OCI-LY7 (cell line): ENCODE measurements at regions not wholly inside any gene's neighbourhood (a gene's known extent, or its start where the extent isn't known, plus 50 kb on each side); places are given as distances from the start of the nearest gene placed in this dataset.

ENCODE experiments used
- BruUV-seq: library from RNA; stranded (reverse); fragments of 400-500 nt; replicated peaks from 2 replicates; lab custom pipeline; 2021; lab: Mats Ljungman, UMichigan
- CTCF ChIA-PET: fragments of 300-600 bp; sonication (Branson Sonifier 250); formaldehyde crosslinking; loops from one replicate; lab custom pipeline; 2022; ENCODE audit warnings: antibody characterized with exemption; ENCODE audit not compliant: unreplicated experiment; lab: Charles Lee
- POLR2A ChIA-PET: fragments of 300-600 bp; sonication (Branson Sonifier 250); formaldehyde crosslinking; loops from one replicate; lab custom pipeline; 2022; ENCODE audit warnings: antibody characterized with exemption; lab: Charles Lee
- DNase-seq: peaks from one replicate; pipeline ENCODE4 v3.0.0-alpha.2; 2015; ENCODE audit warnings: low spot score
- H2AFZ ChIP-seq: fragments of 200-600 bp; sonication (generic), shearing (Covaris generic); 2 replicates; pipeline ENCODE4 v1.6.1; 2014; ENCODE audit warnings: mild to moderate bottlenecking, antibody characterized with exemption, low read length, moderate library complexity
- H3K27ac ChIP-seq: fragments of 200-600 bp; sonication (generic); 2 replicates; pipeline ENCODE4 v1.5.1; 2014; ENCODE audit warnings: mixed run types, low read depth, mild to moderate bottlenecking, moderate library complexity, low read length, inconsistent platforms; ENCODE audit not compliant: poor library complexity, severe bottlenecking
- H3K36me3 ChIP-seq: fragments of 200-600 bp; sonication (generic); 2 replicates; pipeline ENCODE4 v1.6.1; 2014; ENCODE audit warnings: mild to moderate bottlenecking, antibody characterized with exemption, low read length, moderate library complexity, mixed read lengths; ENCODE audit not compliant: insufficient read depth
- H3K4me1 ChIP-seq: fragments of 200-600 bp; sonication (generic); 2 replicates; pipeline ENCODE4 v1.5.1; 2014; ENCODE audit warnings: mild to moderate bottlenecking, low read length; ENCODE audit not compliant: insufficient read depth, poor library complexity, severe bottlenecking
- H3K4me2 ChIP-seq: fragments of 200-600 bp; sonication (generic); 2 replicates; pipeline ENCODE4 v1.6.1; 2014; ENCODE audit warnings: mild to moderate bottlenecking, low read length
- H3K4me3 ChIP-seq: fragments of 200-600 bp; sonication (generic); 2 replicates; pipeline ENCODE4 v1.5.1; 2014; ENCODE audit warnings: mild to moderate bottlenecking, low read depth, low read length; ENCODE audit not compliant: poor library complexity, severe bottlenecking
- H3K79me2 ChIP-seq: fragments of 200-600 bp; sonication (generic); 2 replicates; pipeline ENCODE4 v1.6.1; 2016; ENCODE audit warnings: low read depth, mild to moderate bottlenecking, low read length, moderate library complexity, mixed read lengths; ENCODE audit not compliant: insufficient read depth
- H3K9me2 ChIP-seq: fragments of 200-600 bp; sonication (generic); 2 replicates; pipeline ENCODE4 v1.6.1; 2016; ENCODE audit warnings: mild to moderate bottlenecking, low read length, mixed read lengths; ENCODE audit not compliant: insufficient read depth
- H3K9me3 ChIP-seq: fragments of 200-600 bp; sonication (generic); 2 replicates; pipeline ENCODE4 v1.6.1; 2014; ENCODE audit warnings: mild to moderate bottlenecking, mixed run types, low read length, mixed read lengths
- H4K20me1 ChIP-seq: fragments of 200-600 bp; sonication (generic); 2 replicates; pipeline ENCODE4 v1.6.1; 2014; ENCODE audit warnings: mild to moderate bottlenecking, antibody characterized with exemption, low read length, moderate library complexity, mixed read lengths; ENCODE audit not compliant: insufficient read depth
- CTCF ChIP-seq: fragments of 200-600 bp; sonication (generic); conservative IDR thresholded peaks from 2 replicates; pipeline ENCODE4 v1.5.1; 2014; ENCODE audit warnings: mild to moderate bottlenecking, antibody characterized with exemption, low read length, moderate library complexity, mixed read lengths
- EZH2phosphoT487 ChIP-seq: fragments of 200-600 bp; sonication (generic); IDR thresholded peaks from 2 replicates; pipeline ENCODE4 v1.6.1; 2018; ENCODE audit warnings: low read depth, borderline replicate concordance, mild to moderate bottlenecking, mixed run types, antibody characterized with exemption, low read length, moderate library complexity, mixed read lengths
- intact Hi-C: fragments of 100-400 bp; cut with micrococcal nuclease; formaldehyde crosslinking; loops from one replicate; pipeline ENCODE4 v1.10.0; 2022; ENCODE audit not compliant: unreplicated experiment

GRCh38 chrY:8437510-8437909, 899.8 kb upstream of the TSPY4 start:
- POLR2A ChIA-PET: no interaction called here
- no peak overlapping the region for H2AFZ ChIP-seq
- DNase-seq: no peak
- H3K9me2 ChIP-seq: no peaks in the 10 kb centered on the region
- H3K4me1 ChIP-seq: no peaks in the 10 kb centered on the region
- no peaks in the 10 kb centered on the region for H3K9me3 ChIP-seq
- no peak overlapping the region for H3K27ac ChIP-seq
- H3K4me3 ChIP-seq: no peak overlapping the region
- TF ChIP-seq CTCF: no peak
- intact Hi-C loops: no loop called here
- no peaks in the 10 kb centered on the region for H3K36me3 ChIP-seq
- CTCF ChIA-PET: no interaction called here
- H3K4me2 ChIP-seq: no peak overlapping the region
- no peaks in the 10 kb centered on the region for H4K20me1 ChIP-seq
- BruUV-seq: no TSS peak
- H3K79me2 ChIP-seq: no peaks in the 10 kb centered on the region

- no peak for TF ChIP-seq EZH2phosphoT487
- no peak for TF ChIP-seq CTCF
- H3K9me3 ChIP-seq: no peaks in the 10 kb centered on the region
- no peak overlapping the region for H3K4me3 ChIP-seq
- H3K27ac ChIP-seq: no peak overlapping the region
- H3K79me2 ChIP-seq: no peaks in the 10 kb centered on the region
- no peaks in the 10 kb centered on the region for H3K36me3 ChIP-seq
- no peaks in the 10 kb centered on the region for H4K20me1 ChIP-seq
- ChIA-PET POLR2A (no interaction called here), CTCF (no interaction called here)
- H3K4me2 ChIP-seq: no peak overlapping the region
- no peak for DNase-seq
- H3K9me2 ChIP-seq: no peaks in the 10 kb centered on the region
- H3K4me1 ChIP-seq: no peaks in the 10 kb centered on the region
- intact Hi-C loops: no loop called here
- no TSS peak for BruUV-seq
- no peak overlapping the region for H2AFZ ChIP-seq
Measured at GRCh38 chrY:8442097-8442496, 895.2 kb upstream of the TSPY4 start.

GRCh38 chrY:8452963-8453362, 884.3 kb upstream of the TSPY4 start:
- no peaks in the 10 kb centered on the region for H3K36me3 ChIP-seq
- TF ChIP-seq CTCF (no peak), EZH2phosphoT487 (no peak)
- H4K20me1 ChIP-seq: no peaks in the 10 kb centered on the region
- H3K4me3 ChIP-seq: no peak overlapping the region
- DNase-seq: no peak
- BruUV-seq: no TSS peak
- H3K9me3 ChIP-seq: no peaks in the 10 kb centered on the region
- no peaks in the 10 kb centered on the region for H3K4me1 ChIP-seq
- ChIA-PET CTCF (no interaction called here), POLR2A (no interaction called here)
- intact Hi-C loops: no loop called here
- H2AFZ ChIP-seq: no peak overlapping the region
- H3K9me2 ChIP-seq: no peaks in the 10 kb centered on the region
- H3K4me2 ChIP-seq: no peak overlapping the region
- H3K27ac ChIP-seq: no peak overlapping the region
- H3K79me2 ChIP-seq: no peaks in the 10 kb centered on the region
